Kidney capillary endothelial cell (primary cell): ENCODE measurements at regions not wholly inside any gene's neighbourhood (a gene's known extent, or its start where the extent isn't known, plus 50 kb on each side); places are given as distances from the start of the nearest gene placed in this dataset.

ENCODE experiments used
- DNase-seq: peaks from one replicate; pipeline ENCODE4 v3.0.0-alpha.2; 2018; ENCODE audit warnings: low spot score

DNA sequence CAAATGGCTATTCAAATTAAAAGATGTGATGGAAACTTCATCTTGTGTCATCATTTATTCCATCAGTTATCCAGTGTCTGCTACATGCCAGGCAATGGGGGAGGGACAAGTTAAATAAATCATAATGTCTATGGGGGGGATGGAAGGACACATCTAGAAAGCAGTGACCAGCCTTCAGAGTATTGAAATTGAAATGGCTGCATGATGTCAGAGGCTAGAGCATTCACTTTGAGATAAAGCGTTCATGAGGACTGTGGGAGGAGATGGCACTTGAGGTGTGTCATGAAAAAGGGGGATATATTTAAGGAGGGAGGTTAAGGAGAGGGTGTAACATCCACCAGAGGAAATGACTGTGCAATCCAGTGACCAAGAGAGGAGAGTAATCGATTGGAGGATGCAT lies 50.6 kb downstream of the SLIT2 start:
- no peak for DNase-seq

- no peak for DNase-seq
These were observed 54.3 kb downstream of the SLIT2 start for GRCh38 chr4:20305976-20306375.

DNA sequence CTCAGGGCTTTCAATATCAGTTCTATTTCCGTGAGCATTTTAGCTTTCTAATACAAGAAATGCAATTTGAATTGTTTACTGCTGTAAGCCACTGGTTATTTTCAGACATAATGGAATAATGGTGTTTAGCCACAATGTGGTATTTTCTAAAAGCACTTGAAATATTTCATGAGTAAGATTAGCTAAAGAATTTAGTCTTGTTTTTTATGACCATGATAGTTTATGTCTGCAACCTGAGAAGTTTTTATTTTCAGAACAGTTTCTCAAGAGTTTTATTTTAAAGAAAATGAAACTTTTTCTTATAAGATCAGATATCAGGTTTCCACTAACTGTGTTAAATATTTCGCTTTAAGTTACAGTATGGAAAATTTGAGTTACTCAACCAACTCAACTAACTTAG lies 60.2 kb downstream of the SLIT2 start:
- DNase-seq: no peak

DNA sequence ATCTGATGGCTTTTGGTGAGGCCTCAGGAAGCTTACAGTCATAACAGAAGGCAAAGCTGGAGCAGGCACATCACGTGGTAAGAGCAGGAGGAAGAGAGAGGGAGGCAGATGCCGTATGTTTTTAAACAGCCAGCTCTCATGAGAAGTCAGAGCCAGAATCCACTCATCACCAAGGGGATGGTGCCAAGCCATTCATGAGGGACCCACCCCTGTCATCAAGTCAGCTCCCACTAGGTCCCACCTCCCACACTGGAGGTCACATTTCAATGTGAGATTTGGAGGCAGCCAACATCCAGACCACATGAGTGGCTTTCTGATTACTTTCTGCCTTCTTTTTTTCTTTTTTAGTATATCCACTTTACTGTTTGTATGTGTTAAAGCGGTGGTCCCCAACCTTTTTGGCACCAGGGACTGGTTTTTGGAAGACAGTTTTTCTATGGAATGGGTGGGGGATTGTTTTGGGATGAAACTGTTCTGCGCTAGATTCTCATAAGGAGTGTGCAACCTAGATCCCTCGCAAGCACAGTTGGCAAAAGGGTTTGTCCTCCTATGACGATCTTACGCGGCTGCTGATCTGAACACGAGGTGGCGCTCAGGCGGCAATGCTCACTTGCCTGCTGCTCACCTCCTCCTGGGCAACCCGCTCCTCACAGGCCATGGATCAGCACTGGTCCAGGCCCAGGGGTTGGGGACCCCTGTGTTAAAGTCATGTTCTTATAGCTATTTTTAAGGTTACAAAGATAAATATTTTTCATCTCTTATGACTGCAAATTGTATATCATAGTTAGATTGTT lies 61.7 kb downstream of the SLIT2 start:
- DNase-seq: no peak

- no peak for DNase-seq
These were observed 65.8 kb downstream of the SLIT2 start for GRCh38 chr4:20317424-20317985.

- no peak for DNase-seq
These were observed 66.5 kb downstream of the SLIT2 start for GRCh38 chr4:20318001-20318908.

GRCh38 chr4:20318909-20319277 lies 67.2 kb downstream of the SLIT2 start:
- no peak for DNase-seq

DNA sequence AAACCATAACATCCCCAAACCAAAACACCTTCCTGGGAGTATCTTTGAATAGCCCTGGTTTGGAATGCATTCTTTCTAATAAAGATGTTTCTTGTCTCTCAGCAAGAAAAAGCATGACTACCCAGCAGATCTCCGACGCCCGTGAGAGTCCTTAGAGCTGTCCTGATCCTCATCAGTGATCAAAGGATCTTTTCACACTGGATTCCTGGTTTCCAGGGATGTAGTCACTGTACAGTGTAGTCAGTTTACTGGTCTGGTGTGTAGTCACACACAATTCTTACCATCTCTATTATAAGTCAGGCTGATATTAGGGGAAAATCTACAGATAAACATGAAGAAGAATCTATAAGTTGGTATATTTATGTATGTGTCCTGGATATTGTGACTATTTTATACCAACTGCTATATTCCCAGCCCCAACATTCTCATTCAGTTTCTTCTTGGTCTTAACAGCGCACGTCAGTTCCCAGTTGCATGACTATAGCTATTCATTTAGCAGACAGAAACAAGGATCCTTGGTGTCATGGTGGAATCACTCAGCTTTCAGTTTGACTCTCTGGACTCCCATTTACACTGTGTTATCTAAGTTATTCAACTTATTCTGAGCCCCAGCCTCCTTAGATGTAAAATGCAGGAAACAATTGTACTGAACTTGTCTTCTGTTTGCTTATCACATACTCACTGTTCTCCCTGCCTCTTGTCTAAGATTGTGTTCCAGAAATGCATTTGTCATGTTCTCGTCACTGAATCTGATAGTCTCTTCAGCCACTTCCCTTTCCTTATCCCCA lies 68.3 kb downstream of the SLIT2 start:
- no peak for DNase-seq

DNA sequence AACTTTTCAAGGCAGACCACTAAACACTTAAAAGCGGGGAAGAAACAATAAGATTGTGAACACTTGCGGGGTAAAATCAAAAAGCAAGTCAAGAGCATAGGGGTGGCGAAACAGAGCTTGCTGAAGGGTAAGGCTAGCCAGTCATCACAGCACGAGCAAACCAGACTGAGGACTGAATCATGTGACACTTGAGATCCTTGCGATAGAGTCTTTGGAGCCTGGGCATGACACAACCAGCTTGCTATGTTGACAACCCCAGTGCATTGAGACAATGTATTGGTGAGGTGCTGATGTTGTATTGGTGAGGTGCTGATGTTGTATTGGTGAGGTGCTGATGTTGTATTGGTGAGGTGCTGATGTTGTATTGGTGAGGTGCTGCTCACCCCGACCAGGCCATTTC lies 72.3 kb downstream of the SLIT2 start:
- DNase-seq: no peak

DNA sequence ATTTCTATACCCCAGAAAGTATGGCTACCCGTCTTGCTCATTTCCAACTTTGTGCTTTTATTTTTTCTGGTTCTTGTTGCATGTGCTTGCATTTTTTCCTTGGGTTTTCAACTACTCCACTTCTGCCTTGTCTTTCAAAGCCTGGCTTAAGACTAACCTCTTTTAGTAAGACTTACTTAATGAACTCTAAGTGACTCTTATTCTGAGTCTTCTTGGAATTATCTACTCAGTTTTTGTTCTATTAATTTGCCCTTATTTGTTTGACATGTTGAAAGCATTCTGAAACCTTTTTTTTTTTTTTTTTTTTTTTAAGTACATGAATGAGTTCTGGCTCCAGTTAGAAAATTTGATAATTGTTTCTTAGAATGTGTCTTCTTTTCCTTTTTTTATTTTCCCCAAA lies 74.8 kb downstream of the SLIT2 start:
- DNase-seq: no peak

DNA sequence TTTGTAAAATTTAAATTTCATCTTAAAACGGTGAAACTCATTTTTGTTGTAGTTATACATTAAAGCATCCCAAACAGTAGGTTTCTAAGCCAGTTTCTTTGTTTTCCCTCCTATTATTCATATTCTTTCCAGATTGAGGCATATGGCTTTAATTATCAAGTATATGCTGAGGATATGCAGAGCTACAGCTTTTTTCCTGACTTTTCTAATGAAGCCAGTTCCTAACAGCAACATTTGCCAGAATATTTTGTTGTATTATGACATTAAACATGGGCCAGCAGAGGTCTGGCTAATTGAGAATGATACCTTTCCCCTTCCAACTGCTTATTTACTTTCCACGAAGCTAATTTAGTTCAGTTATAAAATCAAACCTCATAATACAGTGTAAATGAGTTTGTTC lies 75.3 kb downstream of the SLIT2 start:
- DNase-seq: no peak

DNA sequence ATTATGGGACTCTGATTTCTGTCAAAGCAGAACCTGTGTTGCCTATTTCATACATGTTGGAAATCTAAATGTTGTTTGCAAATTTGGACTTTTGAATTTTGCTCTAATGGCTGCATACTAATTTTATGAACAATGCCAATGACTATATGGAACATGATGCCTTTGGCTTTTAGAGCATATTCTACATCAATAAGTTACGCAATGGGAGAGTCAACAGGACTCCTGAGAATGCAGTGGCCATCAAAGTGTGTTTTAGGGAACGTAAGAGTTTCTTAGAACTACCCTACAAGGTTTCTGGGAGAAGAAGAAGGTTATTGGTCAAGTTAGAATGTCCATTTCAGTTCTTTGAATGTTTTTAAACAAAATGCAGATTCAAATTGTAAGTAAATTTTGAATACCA lies 76.1 kb downstream of the SLIT2 start:
- no peak for DNase-seq

- DNase-seq: no peak
These were observed 79.9 kb downstream of the SLIT2 start for GRCh38 chr4:20331642-20332041.

- no peak for DNase-seq
These were observed 81.5 kb downstream of the SLIT2 start for GRCh38 chr4:20333141-20333715.

DNA sequence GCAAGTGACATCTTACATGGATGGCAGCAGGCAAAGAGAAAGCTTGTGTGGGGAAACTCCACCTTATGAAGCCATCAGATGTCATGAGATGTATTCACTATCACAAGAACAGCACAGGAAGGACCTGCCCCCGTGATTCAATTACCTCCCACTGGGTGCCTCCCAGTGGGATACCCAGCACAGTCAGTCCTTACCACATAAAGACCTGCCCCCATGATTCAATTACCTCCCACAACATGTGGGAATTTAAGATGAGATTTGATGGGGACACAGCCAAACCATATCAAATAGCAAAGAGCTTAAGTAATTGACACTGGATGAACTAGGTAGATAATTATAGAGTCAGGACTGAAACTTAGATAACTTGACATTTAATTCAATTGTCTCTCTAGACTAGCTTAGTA lies 85.6 kb downstream of the SLIT2 start:
- DNase-seq: no peak

- DNase-seq: no peak
These were observed 87.1 kb downstream of the SLIT2 start for GRCh38 chr4:20338841-20339240.

- no peak for DNase-seq
These were observed 89.5 kb downstream of the SLIT2 start for GRCh38 chr4:20341134-20341738.

GRCh38 chr4:20347531-20347930 lies 95.8 kb downstream of the SLIT2 start:
- DNase-seq: no peak

DNA sequence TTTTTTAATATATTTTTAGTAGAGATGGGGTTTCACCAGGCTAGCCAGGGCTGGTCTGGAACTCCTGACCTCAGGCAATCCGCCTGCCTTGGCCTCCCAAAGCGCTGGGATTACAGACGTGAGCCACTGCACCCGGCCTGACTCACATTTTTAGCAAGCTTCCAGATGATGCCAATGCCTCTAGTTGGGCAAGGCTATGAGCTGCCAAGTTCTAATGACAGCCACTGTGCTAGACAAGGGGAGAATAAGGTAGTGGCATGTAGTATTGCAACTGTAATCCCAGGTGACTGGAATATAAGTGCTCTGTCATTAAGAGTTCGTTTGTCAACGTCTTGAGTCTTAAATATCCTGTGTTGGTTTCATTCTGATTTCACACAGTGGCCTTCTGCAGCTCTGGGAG lies 96.7 kb downstream of the SLIT2 start:
- DNase-seq: no peak

DNA sequence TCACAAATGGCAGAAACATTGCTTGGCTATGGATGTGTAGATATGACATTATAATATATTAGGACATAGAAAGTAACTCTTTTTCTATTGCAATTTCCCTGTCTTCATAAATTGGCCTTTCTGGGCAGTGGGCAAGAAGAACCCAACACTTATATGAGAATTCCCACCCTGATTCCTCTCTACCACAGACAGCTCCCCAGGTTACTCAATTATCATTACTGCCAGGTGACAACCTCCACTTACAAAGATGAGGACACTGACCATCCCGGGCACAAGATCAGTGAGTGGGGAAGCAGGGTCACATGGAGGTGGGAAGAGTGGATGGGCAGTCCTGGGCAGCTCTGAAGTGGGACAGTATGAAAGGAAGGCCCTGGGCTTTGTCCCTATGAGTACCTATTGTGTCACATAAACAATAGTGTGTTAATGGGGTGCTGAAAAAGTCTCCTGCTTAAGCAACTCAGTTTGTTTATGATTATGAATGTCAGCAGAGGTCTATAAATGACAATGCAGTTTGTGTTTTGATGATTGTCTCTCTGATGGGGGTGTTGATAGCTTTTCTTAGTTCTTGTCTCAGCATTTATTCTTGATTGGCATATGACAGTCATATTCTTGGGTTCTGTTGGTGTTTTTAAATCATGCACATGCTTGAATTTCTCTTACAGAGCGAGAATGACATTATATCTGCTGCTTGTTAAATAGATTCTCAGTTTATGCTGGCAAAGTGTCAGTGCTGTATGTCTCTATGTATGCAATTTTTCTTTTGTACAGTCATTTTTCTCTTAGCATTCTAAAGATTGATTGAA lies 99.9 kb downstream of the SLIT2 start:
- no peak for DNase-seq

GRCh38 chr4:20352163-20352431 lies 100.4 kb downstream of the SLIT2 start:
- DNase-seq: no peak
